ENCODE measurements at regions not wholly inside any gene's neighbourhood (a gene's known extent, or its start where the extent isn't known, plus 50 kb on each side); places are given as distances from the start of the nearest gene placed in this dataset.

- ChIA-PET POLR2A (no interaction called here), CTCF (no interaction called here)
- Histone ChIP-seq H3K9ac (replicated peaks; ENCODE audit: extremely low read depth, insufficient read depth, low read length) (no peak overlapping the region), H3K9me3 (replicated peaks; ENCODE audit: control insufficient read depth, insufficient read depth, low read length) (no peaks in the 10 kb centered on the region), H3K36me3 (ENCODE audit: control insufficient read depth in 2 of 2, extremely low read depth in 1 of 2, insufficient read depth in 2 of 2, low read length in 2 of 2) (no peaks in the 10 kb centered on the region), H3K4me1 (ENCODE audit: control insufficient read depth, extremely low read depth, insufficient read depth, low read length) (no peaks in the 10 kb centered on the region), H3K9me1 (replicated peaks; ENCODE audit: control insufficient read depth, extremely low read depth, insufficient read depth, low read length) (no peaks in the 10 kb centered on the region), H4K20me1 (replicated peaks; ENCODE audit: control insufficient read depth, extremely low read depth, insufficient read depth, low read length) (no peaks in the 10 kb centered on the region), H3K4me3 (replicated peaks in 1 of 3; ENCODE audit: insufficient read depth in 1 of 3, low read depth in 1 of 3, low read length in 3 of 3) (no peak overlapping the region), H2AFZ (ENCODE audit: low read depth, low read length) (no peak overlapping the region), H3K27me3 (ENCODE audit: control insufficient read depth in 2 of 2, insufficient read depth in 2 of 2, low read length in 2 of 2) (no peaks in the 10 kb centered on the region), H3K79me2 (ENCODE audit: control insufficient read depth, insufficient read depth, low read length) (no peaks in the 10 kb centered on the region), H3K4me2 (ENCODE audit: insufficient read depth, low read length) (no peak overlapping the region), H3K27ac (ENCODE audit: insufficient read depth, low read depth, low read length) (no peak overlapping the region)
- dilution Hi-C loops (cut with MboI; ENCODE audit: extremely low pct_ligation_motif_present, low sequenced_read_pairs) = no loop called here
- DNase-seq (ENCODE audit: low read depth, low spot score) = no peak
- no peak for FAIRE-seq
- intact Hi-C loops (cut with micrococcal nuclease) = no loop called here
- BruUV-seq (replicated peaks) = no TSS peak
- TF ChIP-seq POLR2AphosphoS5 (IDR thresholded peaks at IDR 0.05; ENCODE audit: insufficient read depth, low read depth, low read length) = no peak
- TF ChIP-seq, protein P1, sequence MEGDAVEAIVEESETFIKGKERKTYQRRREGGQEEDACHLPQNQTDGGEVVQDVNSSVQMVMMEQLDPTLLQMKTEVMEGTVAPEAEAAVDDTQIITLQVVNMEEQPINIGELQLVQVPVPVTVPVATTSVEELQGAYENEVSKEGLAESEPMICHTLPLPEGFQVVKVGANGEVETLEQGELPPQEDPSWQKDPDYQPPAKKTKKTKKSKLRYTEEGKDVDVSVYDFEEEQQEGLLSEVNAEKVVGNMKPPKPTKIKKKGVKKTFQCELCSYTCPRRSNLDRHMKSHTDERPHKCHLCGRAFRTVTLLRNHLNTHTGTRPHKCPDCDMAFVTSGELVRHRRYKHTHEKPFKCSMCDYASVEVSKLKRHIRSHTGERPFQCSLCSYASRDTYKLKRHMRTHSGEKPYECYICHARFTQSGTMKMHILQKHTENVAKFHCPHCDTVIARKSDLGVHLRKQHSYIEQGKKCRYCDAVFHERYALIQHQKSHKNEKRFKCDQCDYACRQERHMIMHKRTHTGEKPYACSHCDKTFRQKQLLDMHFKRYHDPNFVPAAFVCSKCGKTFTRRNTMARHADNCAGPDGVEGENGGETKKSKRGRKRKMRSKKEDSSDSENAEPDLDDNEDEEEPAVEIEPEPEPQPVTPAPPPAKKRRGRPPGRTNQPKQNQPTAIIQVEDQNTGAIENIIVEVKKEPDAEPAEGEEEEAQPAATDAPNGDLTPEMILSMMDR (IDR thresholded peaks at IDR 0.05; ENCODE audit: extremely low read depth in 1 of 2, insufficient read depth in 1 of 2, low read depth in 1 of 2, low read length in 2 of 2) = no peak
- TF ChIP-seq POLR2A (IDR thresholded peaks at IDR 0.05; ENCODE audit: low read depth, low read length) = no peak
- TF ChIP-seq GATA2 (IDR thresholded peaks at IDR 0.05; ENCODE audit: insufficient read depth, insufficient read length, low read depth, low read length) = no peak
- no peak for TF ChIP-seq EZH2 (IDR thresholded peaks at IDR 0.05; ENCODE audit: borderline replicate concordance, low read depth, low read length, severe bottlenecking)
- no peak for TF ChIP-seq JUN (IDR thresholded peaks at IDR 0.05; ENCODE audit: borderline replicate concordance, insufficient read depth, insufficient read length, low read depth)
- TF ChIP-seq FOS (IDR thresholded peaks at IDR 0.05; ENCODE audit: borderline replicate concordance, insufficient read depth, low read length) = no peak
- no peak for TF ChIP-seq MYC (IDR thresholded peaks at IDR 0.05; ENCODE audit: low read depth, low read length)
- TF ChIP-seq, protein P2, sequence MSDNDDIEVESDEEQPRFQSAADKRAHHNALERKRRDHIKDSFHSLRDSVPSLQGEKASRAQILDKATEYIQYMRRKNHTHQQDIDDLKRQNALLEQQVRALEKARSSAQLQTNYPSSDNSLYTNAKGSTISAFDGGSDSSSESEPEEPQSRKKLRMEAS (IDR thresholded peaks at IDR 0.05; ENCODE audit: insufficient read depth, insufficient read length) = no peak
These were observed 1276.8 kb upstream of the ADGRB3 start for GRCh38 chr6:67358241-67358640.

All from endothelial cell of umbilical vein (primary cell).